ENCODE measurements at regions not wholly inside any gene's neighbourhood (a gene's known extent, or its start where the extent isn't known, plus 50 kb on each side); places are given as distances from the start of the nearest gene placed in this dataset.
A peak's percentile ranks its signal among the peaks of the same experiment; 100 is the strongest.

DNA sequence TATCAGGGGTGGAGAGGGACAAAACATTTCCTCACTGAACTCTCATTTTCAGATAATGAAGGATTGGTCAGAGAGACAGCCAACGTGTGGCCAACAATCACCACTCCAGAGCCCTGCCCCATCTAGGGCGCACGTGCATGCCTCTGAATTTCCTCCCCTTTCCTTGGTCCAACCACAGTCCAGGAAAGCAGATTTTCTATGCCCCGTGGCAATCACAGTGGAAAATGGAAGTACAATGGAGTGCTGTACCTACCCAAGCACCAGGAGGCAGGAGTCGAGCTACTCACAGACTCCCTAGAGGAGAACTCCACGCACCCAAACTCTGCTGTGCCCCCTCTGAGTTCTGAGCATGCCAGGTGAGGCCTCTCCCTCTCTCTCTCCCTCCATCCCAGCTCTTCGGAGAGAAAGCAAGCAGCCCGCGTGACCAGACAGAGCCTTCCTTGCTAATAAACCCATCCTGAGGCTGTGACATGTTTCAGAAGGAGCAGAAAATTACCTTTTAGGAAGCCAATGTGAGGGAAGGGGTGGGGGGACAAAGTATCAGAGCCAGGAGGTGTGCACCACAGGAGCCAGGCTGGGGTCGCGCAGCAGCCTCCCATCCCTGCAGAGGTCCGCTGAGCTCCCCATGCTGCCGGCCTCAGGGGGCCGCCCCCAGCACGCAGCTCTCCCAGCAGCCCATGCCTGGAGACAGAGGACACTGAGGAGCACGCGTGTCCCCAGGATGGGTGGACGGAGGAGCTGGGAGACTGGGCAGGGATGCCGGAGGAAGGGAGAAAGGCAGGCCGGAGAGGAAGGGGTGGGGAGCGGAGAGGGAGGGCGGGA is 73.4 kb downstream of the PITPNM2 start:
- no peak for DNase-seq

- peak; percentile 66 for DNase-seq
These were observed 74.1 kb downstream of the PITPNM2 start for GRCh38 chr12:123076604-123077297.

DNA sequence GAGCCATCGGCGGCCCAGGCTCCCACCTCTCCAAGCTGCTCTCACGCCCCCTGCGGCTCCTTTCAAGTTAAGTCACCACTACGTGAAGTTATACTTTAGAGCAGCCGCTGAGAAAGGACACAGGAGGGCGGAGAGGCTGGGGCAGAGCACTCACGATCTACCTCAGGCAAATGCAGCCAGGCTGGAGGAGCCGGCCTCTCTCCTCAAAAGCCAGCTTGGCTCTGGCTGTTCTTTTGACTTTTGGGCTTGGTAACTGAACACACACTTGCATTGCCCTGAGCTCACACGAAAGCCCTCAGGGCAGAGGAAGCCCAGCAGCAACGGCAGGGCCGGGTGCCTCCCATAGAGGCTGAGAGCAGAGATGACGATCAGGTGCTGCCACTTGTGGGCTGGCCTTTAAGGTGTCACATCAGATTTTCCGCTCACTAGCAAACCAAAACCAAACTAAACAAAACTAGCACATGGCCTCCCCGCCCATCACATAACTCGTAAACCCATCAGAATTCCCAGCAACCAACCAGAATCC is 75.2 kb downstream of the PITPNM2 start:
- DNase-seq = peak; percentile 78

DNA sequence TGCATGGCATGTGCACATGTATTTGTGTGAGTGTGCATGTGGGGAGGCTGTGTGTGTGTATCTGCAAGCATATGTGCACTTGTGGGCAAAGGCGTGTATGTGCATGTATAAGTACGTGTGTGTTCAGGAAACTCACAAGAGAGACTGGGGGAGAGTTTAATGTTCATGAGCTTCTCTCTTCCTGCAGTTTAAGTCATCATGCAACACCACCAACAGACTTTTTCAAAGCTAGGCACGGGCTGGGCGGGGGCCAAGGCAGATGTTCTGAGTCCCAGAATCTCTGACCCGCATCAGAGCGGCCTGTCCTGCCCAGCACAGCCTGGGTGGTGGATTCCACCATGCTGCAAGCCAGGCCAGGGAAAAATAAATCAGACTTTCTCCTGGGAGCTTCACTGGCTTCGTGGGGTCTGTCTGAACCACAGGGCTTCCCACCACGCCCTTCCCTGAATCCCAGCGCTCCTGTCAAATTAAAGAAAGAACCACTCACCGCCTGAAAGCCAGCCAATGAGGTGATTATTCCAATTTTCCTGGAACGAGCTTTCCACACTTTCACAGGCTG is 75.7 kb downstream of the PITPNM2 start:
- DNase-seq = no peak

- DNase-seq = no peak
These were observed 76.7 kb downstream of the PITPNM2 start for GRCh38 chr12:123073962-123074801.

GRCh38 chr12:123073292-123073691 is 77.6 kb downstream of the PITPNM2 start:
- DNase-seq = no peak

DNA sequence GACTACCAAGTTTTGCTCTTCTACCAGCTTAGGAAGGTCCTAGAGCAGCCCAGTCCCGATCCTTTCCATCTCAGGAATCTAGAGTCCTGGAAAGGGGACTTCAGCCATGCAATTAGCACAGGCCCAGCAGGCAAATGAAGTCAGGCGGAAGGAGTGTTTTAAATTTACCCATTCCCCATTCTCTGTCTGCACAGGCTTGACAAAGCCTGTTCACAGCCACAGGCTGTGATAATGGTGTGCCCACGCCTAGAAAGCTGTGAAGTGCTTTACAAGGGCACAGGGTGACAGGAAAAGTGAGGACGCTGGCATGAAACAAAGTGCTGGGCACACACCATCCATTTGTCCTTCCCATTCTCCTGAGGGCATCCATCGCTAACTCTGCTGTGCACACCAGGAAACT is 79.0 kb downstream of the PITPNM2 start:
- no peak for DNase-seq

DNA sequence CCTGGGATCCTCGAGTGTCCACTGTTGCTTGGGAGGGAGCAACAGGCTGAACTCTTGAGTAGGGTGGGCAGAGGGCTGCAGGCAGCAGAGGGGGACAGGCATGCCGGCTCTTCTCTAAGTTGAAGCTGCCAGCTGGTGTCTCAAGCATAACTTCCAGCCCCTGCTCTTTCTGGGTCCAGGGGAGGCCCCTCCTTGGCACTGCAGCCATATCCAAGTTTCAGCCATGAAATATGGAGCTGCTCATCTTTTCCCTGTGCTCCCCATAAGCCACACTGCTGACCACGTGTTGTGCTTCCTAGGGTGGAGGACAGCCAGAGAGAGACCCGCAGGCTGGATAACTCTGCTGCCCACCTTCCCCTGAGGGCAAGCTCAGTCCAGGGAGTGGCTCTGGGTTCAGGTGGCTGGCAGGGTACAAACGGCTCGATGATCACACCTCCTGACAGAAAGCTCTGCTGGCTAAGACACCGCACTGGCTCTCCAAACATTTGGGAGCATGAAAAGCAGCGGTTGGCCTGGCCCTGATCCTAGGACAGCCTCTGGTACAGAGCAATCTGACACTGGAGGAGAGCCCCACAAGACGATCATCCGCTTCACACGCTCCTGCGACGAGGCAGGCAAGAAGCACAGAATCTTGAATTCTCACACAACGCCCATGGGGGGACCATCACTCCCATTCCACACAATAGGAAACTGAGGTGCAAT is 79.6 kb downstream of the PITPNM2 start:
- no peak for DNase-seq

GRCh38 chr12:123070267-123071081 is 80.4 kb downstream of the PITPNM2 start:
- DNase-seq = no peak

DNA sequence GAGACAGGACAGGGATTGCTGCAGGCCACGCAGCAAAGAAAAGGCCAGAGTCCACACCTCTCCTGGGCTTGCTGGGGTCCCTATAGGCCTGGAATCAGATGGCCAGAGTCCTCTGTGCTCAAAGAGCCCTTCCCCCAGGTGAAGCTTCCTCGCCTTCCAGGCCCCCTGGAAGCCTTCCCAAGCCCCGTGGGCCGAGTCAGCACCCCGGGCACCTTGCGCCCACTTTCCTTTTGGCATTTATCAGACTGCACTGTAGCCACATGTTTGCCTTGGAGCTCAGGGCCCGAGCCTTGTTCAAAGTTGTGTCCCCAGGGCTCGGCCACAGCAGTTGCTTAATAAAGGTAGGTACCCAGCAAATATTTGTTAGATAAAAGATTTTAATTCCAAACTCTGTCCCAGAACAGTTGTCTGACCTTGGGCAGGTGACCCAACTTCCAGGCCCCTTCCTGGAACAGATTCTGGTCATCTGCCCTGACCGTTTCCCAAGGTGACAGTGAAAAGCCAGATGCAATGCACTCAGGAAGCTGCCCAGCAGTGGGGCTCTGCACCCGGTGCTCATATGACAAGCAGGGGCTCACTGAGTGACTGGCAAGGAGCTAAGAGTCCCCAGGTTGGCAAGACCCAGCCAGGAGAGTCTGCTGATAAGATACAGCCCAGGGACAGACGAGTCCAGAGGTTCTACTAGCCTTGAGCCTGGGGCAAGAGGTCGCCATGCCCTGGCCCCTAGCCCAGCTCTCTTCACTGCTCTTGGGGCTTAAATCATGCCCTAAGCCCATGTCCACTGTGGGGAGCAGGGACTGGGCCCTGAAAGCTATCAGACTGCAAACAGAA is 81.2 kb downstream of the PITPNM2 start:
- no peak for DNase-seq

GRCh38 chr12:123067654-123068053 is 83.2 kb downstream of the PITPNM2 start:
- no peak for DNase-seq

DNA sequence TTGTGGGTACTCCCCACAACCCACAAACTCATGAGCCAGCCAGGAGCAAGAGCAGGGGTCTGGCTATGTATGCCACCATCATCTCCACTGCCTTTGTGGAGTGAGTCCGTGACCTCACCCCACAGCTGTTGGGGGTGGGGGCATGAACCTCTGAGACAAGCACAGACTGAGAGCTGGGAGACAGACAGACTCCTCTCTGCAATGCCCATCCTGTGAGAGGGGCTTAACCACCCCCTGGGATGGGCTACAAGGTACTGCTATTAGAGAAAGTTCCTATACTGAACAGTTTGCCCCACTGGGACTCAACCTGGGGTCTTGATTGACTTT is 84.5 kb downstream of the PITPNM2 start:
- DNase-seq = no peak

- DNase-seq = no peak
These were observed 85.1 kb downstream of the PITPNM2 start for GRCh38 chr12:123065676-123066383.

GRCh38 chr12:123064885-123065619 is 84.6 kb downstream of the ARL6IP4 start:
- no peak for DNase-seq

DNA sequence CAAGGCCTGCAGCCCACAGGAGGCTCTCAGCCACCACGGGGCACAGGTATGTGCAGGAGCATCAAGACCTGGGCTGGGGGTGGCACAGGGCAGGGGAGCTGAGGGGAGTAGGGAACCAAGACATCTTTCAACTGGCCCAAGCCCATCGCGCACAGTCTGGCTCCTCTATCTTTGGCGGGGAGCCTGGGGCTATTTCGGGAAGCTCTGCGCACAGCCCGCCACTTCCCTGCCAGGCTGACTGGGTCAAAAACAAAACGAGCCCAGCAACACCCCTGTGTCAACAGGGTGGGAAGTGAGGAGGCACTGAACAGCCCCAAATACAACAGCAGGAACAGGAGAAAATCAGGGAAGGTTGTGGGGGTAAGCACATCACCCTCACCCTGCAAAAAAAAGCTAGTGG is 83.9 kb downstream of the ARL6IP4 start:
- no peak for DNase-seq

- no peak for DNase-seq
These were observed 83.1 kb downstream of the ARL6IP4 start for GRCh38 chr12:123063535-123063934.

DNA sequence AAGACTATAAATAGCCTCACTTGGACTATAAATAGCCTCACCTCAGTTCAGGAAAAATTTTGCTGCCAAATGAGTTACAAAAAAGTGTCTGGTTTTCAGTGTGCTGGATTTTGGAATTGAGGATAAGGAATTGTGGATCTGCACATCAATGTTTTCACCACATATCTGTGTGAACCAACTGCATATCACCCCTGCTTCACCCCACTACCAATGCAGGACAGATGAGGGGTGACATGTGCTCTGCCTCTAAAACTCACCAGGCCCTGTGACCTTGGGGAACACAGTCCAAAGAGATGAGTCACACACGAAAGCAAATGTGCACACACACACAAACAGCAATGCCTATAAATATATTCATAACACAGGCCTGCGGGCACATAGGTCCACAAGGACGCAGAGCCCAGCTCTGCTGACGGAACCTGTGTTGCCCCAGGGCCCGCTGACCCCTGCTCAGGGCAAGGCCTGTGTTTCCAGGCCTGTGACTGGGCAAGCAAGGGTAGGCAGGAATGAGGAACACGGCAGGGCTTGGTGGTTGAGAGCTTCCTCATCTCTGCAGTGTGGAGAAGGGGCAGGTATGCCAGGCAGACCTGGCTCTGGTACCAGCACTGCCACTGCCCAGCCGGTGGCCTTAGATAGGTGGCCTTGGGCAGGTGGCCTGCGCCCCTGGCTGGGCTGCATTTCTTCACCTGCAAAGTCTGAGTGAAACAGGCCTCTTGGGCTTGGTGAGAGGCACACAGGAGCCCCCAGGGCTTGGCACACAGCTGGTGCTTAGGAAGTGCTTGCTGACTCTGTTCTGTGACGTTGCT is 82.4 kb downstream of the ARL6IP4 start:
- DNase-seq = no peak
